ENCODE measurements at regions not wholly inside any gene's neighbourhood (a gene's known extent, or its start where the extent isn't known, plus 50 kb on each side); places are given as distances from the start of the nearest gene placed in this dataset.
"Not testable (repeated sequence)": the region's sequence is repeated elsewhere in the genome, so short reads cannot be mapped to it uniquely, and the experiment has no call there.

GRCh38 chr7:118949031-118949430, 724.5 kb downstream of the ANKRD7 start:
- no peak for FAIRE-seq

- FAIRE-seq, result not testable (repeated sequence)
These were observed 731.8 kb downstream of the ANKRD7 start for GRCh38 chr7:118956285-118956684.

GRCh38 chr7:118969370-118969769, 744.9 kb downstream of the ANKRD7 start:
- no peak for FAIRE-seq

- no peak for FAIRE-seq
These were observed 747.2 kb downstream of the ANKRD7 start for GRCh38 chr7:118971706-118972105.

GRCh38 chr7:118974836-118975235, 750.3 kb downstream of the ANKRD7 start:
- FAIRE-seq, result no peak

GRCh38 chr7:118995350-118995749, 770.8 kb downstream of the ANKRD7 start:
- FAIRE-seq, result no peak

GRCh38 chr7:119007236-119007635, 782.7 kb downstream of the ANKRD7 start:
- no peak for FAIRE-seq

GRCh38 chr7:119010635-119011034, 786.1 kb downstream of the ANKRD7 start:
- FAIRE-seq, result no peak

- no peak for FAIRE-seq
These were observed 801.9 kb downstream of the ANKRD7 start for GRCh38 chr7:119026391-119026790.

GRCh38 chr7:119028736-119029135, 804.2 kb downstream of the ANKRD7 start:
- FAIRE-seq, result no peak

- FAIRE-seq, result not testable (repeated sequence)
These were observed 807.6 kb downstream of the ANKRD7 start for GRCh38 chr7:119032136-119032535.

- FAIRE-seq, result no peak
These were observed 809.1 kb downstream of the ANKRD7 start for GRCh38 chr7:119033641-119034040.

GRCh38 chr7:119037941-119038340, 813.4 kb downstream of the ANKRD7 start:
- FAIRE-seq, result no peak

- no peak for FAIRE-seq
These were observed 821.6 kb downstream of the ANKRD7 start for GRCh38 chr7:119046068-119046467.

- no peak for FAIRE-seq
These were observed 841.5 kb downstream of the ANKRD7 start for GRCh38 chr7:119065966-119066365.

GRCh38 chr7:119086026-119086425, 861.5 kb downstream of the ANKRD7 start:
- FAIRE-seq, result no peak

GRCh38 chr7:119090851-119091250, 866.3 kb downstream of the ANKRD7 start:
- no peak for FAIRE-seq

- no peak for FAIRE-seq
These were observed 872.2 kb downstream of the ANKRD7 start for GRCh38 chr7:119096683-119097082.

GRCh38 chr7:119100611-119101258, 876.2 kb downstream of the ANKRD7 start:
- FAIRE-seq, result not testable (repeated sequence)

- FAIRE-seq, result no peak
These were observed 877.8 kb downstream of the ANKRD7 start for GRCh38 chr7:119102291-119102690.

- no peak for FAIRE-seq
These were observed 880.9 kb downstream of the ANKRD7 start for GRCh38 chr7:119105381-119105780.

- FAIRE-seq, result no peak
These were observed 898.8 kb downstream of the ANKRD7 start for GRCh38 chr7:119123326-119123725.

GRCh38 chr7:119127706-119128105, 903.2 kb downstream of the ANKRD7 start:
- FAIRE-seq, result no peak

- FAIRE-seq, result no peak
These were observed 907.9 kb downstream of the ANKRD7 start for GRCh38 chr7:119132436-119132835.

- peak; percentile 70 for FAIRE-seq
These were observed 942.9 kb downstream of the ANKRD7 start for GRCh38 chr7:119167431-119167830.
